Mononuclear cell (primary cell): ENCODE measurements at regions not wholly inside any gene's neighbourhood (a gene's known extent, or its start where the extent isn't known, plus 50 kb on each side); places are given as distances from the start of the nearest gene placed in this dataset.

Experiments
- H3K27me3 ChIP-seq: 2 replicates; pipeline ENCODE4 v1.6.0; 2011; ENCODE audit warnings: low read length, control low read depth; ENCODE audit not compliant: insufficient read depth
- H3K4me1 ChIP-seq: 2 replicates; pipeline ENCODE4 v1.5.1; 2011; ENCODE audit warnings: mild to moderate bottlenecking, low read length, control low read depth; ENCODE audit not compliant: insufficient read depth
- H3K4me3 ChIP-seq: 2 replicates; pipeline ENCODE4 v1.5.1; 2011; ENCODE audit warnings: mild to moderate bottlenecking, low read length, moderate library complexity
- H3K9me3 ChIP-seq: 2 replicates; pipeline ENCODE4 v1.5.1; 2011; ENCODE audit warnings: low read depth, mild to moderate bottlenecking, control low read depth, low read length

GRCh38 chr18:46423226-46423805 is 233.7 kb downstream of the LOXHD1 start:
- Histone ChIP-seq H3K4me3 (no peak overlapping the region), H3K4me1 (no peaks in the 10 kb centered on the region), H3K27me3 (no peaks in the 10 kb centered on the region), H3K9me3 (no peaks in the 10 kb centered on the region)

GRCh38 chr18:46424898-46425297 is 232.1 kb downstream of the LOXHD1 start:
- Histone ChIP-seq H3K4me3 (no peak overlapping the region), H3K9me3 (no peaks in the 10 kb centered on the region), H3K27me3 (no peaks in the 10 kb centered on the region), H3K4me1 (no peaks in the 10 kb centered on the region)

DNA sequence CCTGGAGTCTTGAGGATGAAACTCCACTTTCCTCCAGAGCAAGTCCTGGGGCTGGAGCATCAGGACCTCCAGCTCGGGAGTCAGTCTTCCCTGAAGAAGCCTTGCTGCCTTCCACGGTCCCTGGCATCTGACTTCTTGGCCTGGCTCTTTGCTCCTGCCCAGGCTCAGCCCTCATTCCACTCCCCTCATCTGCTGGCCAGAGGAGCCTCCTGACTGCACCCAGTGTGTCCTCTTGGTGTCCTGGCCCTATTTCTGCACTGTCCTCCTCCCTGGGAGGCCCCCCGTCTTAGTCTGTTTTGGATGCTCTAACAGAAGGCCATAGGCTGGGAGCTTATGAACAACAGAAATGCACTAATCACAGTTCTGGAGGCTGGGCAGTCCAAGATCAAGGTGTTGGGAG is 231.5 kb downstream of the LOXHD1 start:
- H3K27me3 ChIP-seq: no peaks in the 10 kb centered on the region
- H3K4me1 ChIP-seq: no peaks in the 10 kb centered on the region
- H3K4me3 ChIP-seq: no peak overlapping the region
- no peaks in the 10 kb centered on the region for H3K9me3 ChIP-seq

GRCh38 chr18:46426021-46426678 is 230.9 kb downstream of the LOXHD1 start:
- Histone ChIP-seq H3K4me3 (no peak overlapping the region), H3K4me1 (no peaks in the 10 kb centered on the region), H3K27me3 (no peaks in the 10 kb centered on the region), H3K9me3 (no peaks in the 10 kb centered on the region)

DNA sequence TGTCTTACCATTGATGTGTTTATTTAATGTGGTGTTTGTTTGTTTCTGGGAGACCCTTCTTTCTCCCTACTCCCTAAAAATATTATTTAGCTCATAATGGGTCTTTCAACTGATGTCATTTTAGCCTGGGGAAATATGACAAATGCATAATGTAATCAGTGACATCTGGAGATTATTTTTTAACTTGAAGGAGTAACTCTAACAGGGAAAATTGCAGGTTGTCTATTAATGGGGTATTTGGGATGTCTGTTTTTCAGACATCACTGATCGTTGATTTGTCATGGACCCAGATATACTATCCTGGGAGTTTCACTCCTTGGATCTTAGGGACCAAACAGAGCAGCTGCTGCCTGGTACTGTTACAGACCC is 230.4 kb downstream of the LOXHD1 start:
- Histone ChIP-seq H3K27me3 (no peaks in the 10 kb centered on the region), H3K4me1 (no peaks in the 10 kb centered on the region), H3K4me3 (no peak overlapping the region), H3K9me3 (no peaks in the 10 kb centered on the region)
